Peyer's patch (tissue), 4 donors: ENCODE measurements at regions not wholly inside any gene's neighbourhood (a gene's known extent, or its start where the extent isn't known, plus 50 kb on each side); places are given as distances from the start of the nearest gene placed in this dataset.

Experiments
- DNase-seq, 3 donors: peaks; one replicate each; pipeline ENCODE4 v3.0.0-alpha.2; 2017 to 2019
- H3K27ac ChIP-seq, 4 donors: fragments of 200-600 bp; sonication (generic); one replicate each; pipeline ENCODE4 v1.5.1; 2016 to 2019
- H3K27me3 ChIP-seq, 2 donors: fragments of 200-600 bp; sonication (generic); one replicate each; pipeline ENCODE4 v1.5.1; 2019
- H3K36me3 ChIP-seq, 3 donors: fragments of 200-600 bp; sonication (generic); one replicate each; pipeline ENCODE4 v1.5.1; 2016 to 2019
- H3K4me1 ChIP-seq, 4 donors: fragments of 200-600 bp; sonication (generic); one replicate each; pipeline ENCODE4 v1.5.1; 2016 to 2019
- H3K4me3 ChIP-seq, 4 donors: fragments of 200-600 bp; sonication (generic); 1 replicate in 3 of 4; 2 replicates in 1 of 4; pipeline ENCODE4 v1.5.1; 2016 to 2019; ENCODE audit warnings: mild to moderate bottlenecking in 1 of 4
- H3K9me3 ChIP-seq, 4 donors: fragments of 200-600 bp; sonication (generic); one replicate each; pipeline ENCODE4 v1.5.1; 2016 to 2019; ENCODE audit warnings: mild to moderate bottlenecking in 1 of 4
- CTCF ChIP-seq, 6 experiments: fragments of 450-650 bp in 4 of 6; fragments of 200-600 bp in 2 of 6; sonication (generic) in 1 of 6; IDR thresholded peaks; one replicate each; pipeline ENCODE4 v1.5.1; 2017 to 2019; ENCODE audit warnings: antibody characterized with exemption in 6 of 6, mild to moderate bottlenecking in 3 of 6, moderate library complexity in 1 of 6
- POLR2A ChIP-seq, 2 donors: fragments of 450-650 bp; IDR thresholded peaks; one replicate each; pipeline ENCODE4 v1.5.1; 2017; ENCODE audit warnings: antibody characterized with exemption in 2 of 2, mild to moderate bottlenecking in 2 of 2, moderate library complexity in 2 of 2

DNA sequence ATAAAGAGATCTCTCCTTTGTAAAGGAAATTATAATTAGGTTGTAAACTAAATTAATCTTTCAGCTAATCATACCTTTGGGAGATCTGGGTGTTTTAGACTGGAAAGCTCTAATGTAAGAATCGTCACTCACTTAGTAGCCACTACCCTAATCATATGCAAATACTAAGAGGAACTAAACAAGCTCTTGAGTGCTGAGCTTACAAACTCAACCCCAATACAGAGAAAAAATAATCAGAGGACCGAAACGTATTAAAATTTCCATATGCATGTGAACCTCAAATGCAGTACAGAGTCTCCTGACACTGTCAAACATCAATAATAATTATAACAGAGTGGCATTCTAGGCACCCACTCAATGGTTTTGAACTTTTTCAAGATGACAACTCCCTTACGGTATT lies 235.3 kb upstream of the FOXN3 start:
- Histone ChIP-seq H3K4me3 (no peak overlapping the region), H3K4me1 (peaks cover 0 to 5% (median 0%) of the 10 kb centered on the region in 4 donors), H3K36me3 (no peaks in the 10 kb centered on the region), H3K27ac (no peak overlapping the region), H3K27me3 (no peaks in the 10 kb centered on the region), H3K9me3 (no peaks in the 10 kb centered on the region)
- TF ChIP-seq POLR2A (IDR thresholded peaks at IDR 0.05) (no peak), CTCF (IDR thresholded peaks at IDR 0.05) (no peak)
- no peak for DNase-seq

- Histone ChIP-seq H3K27ac (no peak overlapping the region), H3K4me3 (no peak overlapping the region), H3K27me3 (no peaks in the 10 kb centered on the region), H3K36me3 (no peaks in the 10 kb centered on the region), H3K9me3 (no peaks in the 10 kb centered on the region), H3K4me1 (peaks cover 0 to 5% (median 0%) of the 10 kb centered on the region in 4 donors)
- no peak for DNase-seq
- TF ChIP-seq CTCF (IDR thresholded peaks at IDR 0.05) (no peak), POLR2A (IDR thresholded peaks at IDR 0.05) (no peak)
These were observed 234.8 kb upstream of the FOXN3 start for GRCh38 chr14:89651805-89652204.

DNA sequence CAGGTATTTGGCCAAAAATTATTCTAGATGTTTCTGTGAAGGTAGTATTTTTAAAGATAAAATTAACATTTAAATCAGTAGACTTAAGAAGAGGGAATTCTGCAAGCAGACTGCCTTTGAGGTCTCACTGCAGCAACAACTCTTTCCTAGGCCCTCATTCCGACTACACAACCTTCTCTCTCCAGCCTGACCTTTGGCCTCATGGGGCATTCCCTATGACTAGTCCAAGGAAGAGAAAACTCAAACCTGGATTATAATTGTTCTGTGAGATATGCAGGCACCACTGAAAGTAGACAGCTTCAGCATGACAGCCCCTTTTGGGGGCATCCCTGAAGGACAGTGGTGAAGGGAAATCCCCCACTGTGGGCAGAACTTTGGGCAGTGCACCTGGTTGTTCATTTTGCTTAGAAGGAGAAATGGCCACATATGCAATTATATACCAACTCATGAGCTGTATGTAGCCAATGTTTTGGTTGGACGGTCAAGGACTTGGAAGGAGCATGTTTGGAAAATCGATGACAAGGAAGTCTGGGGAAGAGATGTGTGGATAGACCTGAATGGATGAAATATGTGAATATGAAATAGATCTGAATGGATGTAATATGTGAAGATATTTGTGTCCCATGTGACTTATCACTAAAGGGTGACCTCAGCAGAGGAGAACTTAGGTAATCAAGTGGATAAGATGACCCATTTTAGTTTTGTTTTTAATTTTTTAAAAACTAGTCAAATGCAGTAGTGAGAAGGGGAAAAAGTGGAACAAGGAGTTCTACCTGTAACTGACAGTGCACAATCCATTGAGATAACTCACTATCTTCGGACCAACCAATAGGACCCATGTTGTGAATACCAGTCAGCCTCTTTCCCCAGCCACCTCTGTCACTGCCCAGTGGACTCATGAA lies 233.3 kb upstream of the FOXN3 start:
- Histone ChIP-seq H3K36me3 (no peaks in the 10 kb centered on the region), H3K27ac (no peak overlapping the region), H3K27me3 (no peaks in the 10 kb centered on the region), H3K9me3 (no peaks in the 10 kb centered on the region), H3K4me1 (peaks cover 0 to 5% (median 0%) of the 10 kb centered on the region in 4 donors), H3K4me3 (no peak overlapping the region)
- TF ChIP-seq POLR2A (IDR thresholded peaks at IDR 0.05) (no peak), CTCF (IDR thresholded peaks at IDR 0.05) (no peak)
- peak in 1 of 3 donors; percentile 63 for DNase-seq

GRCh38 chr14:89649451-89650075 lies 232.5 kb upstream of the FOXN3 start:
- Histone ChIP-seq H3K4me1 (peaks cover 0 to 5% (median 0%) of the 10 kb centered on the region in 4 donors), H3K4me3 (no peak overlapping the region), H3K27me3 (no peaks in the 10 kb centered on the region), H3K9me3 (no peaks in the 10 kb centered on the region), H3K27ac (no peak overlapping the region), H3K36me3 (no peaks in the 10 kb centered on the region)
- TF ChIP-seq POLR2A (IDR thresholded peaks at IDR 0.05): no peak
- no peak for TF ChIP-seq CTCF (IDR thresholded peaks at IDR 0.05)
- DNase-seq: no peak

DNA sequence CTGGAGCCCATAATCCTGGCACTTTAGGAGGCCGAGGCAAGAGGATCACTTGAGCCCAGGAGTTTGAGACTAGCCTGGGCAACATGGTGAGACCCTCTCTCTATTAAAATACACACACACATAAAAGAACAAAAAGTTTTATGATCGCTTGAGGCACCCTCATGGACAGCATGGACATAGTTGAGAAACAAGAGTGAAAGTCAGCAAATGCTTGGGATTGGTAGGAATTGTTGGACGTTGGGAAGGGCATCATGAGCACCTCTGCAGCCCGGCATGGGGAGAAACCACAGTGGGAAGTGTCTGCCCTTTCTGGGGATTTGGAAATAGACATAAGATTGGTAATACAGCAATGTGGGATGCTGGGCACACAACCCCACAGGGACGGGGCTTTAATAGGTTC lies 231.9 kb upstream of the FOXN3 start:
- Histone ChIP-seq H3K4me1 (peaks cover 0 to 5% (median 0%) of the 10 kb centered on the region in 4 donors), H3K27me3 (no peaks in the 10 kb centered on the region), H3K27ac (peak overlapping the region in 1 of 4 donors; percentile 14), H3K4me3 (no peak overlapping the region), H3K9me3 (no peaks in the 10 kb centered on the region), H3K36me3 (no peaks in the 10 kb centered on the region)
- no peak for TF ChIP-seq POLR2A (IDR thresholded peaks at IDR 0.05)
- no peak for TF ChIP-seq CTCF (IDR thresholded peaks at IDR 0.05)
- DNase-seq: no peak
